CD14-positive monocyte (primary cell): ENCODE measurements at regions not wholly inside any gene's neighbourhood (a gene's known extent, or its start where the extent isn't known, plus 50 kb on each side); places are given as distances from the start of the nearest gene placed in this dataset.

Experiments
- DNase-seq, 3 donors: peaks; one replicate each; pipeline ENCODE4 v3.0.0-alpha.2; 2011 to 2022
- H2AFZ ChIP-seq: 2 replicates; pipeline ENCODE4 v1.6.0; 2012; ENCODE audit warnings: mild to moderate bottlenecking, low read depth, low read length, inconsistent platforms; ENCODE audit not compliant: insufficient read depth, poor library complexity, severe bottlenecking
- H3K27ac ChIP-seq, 2 donors: 1 replicate in 1 of 2; 2 replicates in 1 of 2; pipeline ENCODE4 v1.5.1; 2012 to 2013; ENCODE audit warnings: low read length in 2 of 2, control low read depth in 1 of 2, inconsistent platforms in 1 of 2, low read depth in 1 of 2, mild to moderate bottlenecking in 1 of 2
- H3K27me3 ChIP-seq, 2 donors: one replicate each; pipeline versions ENCODE4 v1.6.0 to v1.6.1; 2011 to 2013; ENCODE audit warnings: low read length in 2 of 2; ENCODE audit not compliant: control insufficient read depth in 2 of 2, insufficient read depth in 2 of 2
- H3K36me3 ChIP-seq, 2 donors: replicated peaks in 1 of 2; 1 replicate in 1 of 2; 2 replicates in 1 of 2; pipeline versions ENCODE4 v1.5.1 to v1.6.1; 2012 to 2013; ENCODE audit warnings: low read length in 2 of 2, control low read depth in 1 of 2, inconsistent platforms in 1 of 2, mild to moderate bottlenecking in 1 of 2; ENCODE audit not compliant: insufficient read depth in 2 of 2, control insufficient read depth in 1 of 2
- H3K4me1 ChIP-seq, 2 donors: 1 replicate in 1 of 2; 2 replicates in 1 of 2; pipeline versions ENCODE4 v1.5.1 to v1.6.1; 2012 to 2013; ENCODE audit warnings: low read length in 2 of 2, control low read depth in 1 of 2, inconsistent platforms in 1 of 2, mild to moderate bottlenecking in 1 of 2, moderate library complexity in 1 of 2; ENCODE audit not compliant: insufficient read depth in 2 of 2, control insufficient read depth in 1 of 2
- H3K4me2 ChIP-seq: replicated peaks from 2 replicates; pipeline ENCODE3; 2012; ENCODE audit warnings: low read length, moderate library complexity, mild to moderate bottlenecking; ENCODE audit not compliant: poor library complexity, severe bottlenecking; ENCODE audit errors: extremely low read depth
- H3K4me3 ChIP-seq, 3 experiments: fragments of 200-600 bp in 1 of 3; sonication (generic) in 1 of 3; replicated peaks in 1 of 3; 1 replicate in 2 of 3; 2 replicates in 1 of 3; pipeline ENCODE4 v1.5.1; 2011 to 2013; ENCODE audit warnings: low read length in 3 of 3, mild to moderate bottlenecking in 3 of 3, control low read depth in 2 of 3, low read depth in 2 of 3, inconsistent platforms in 1 of 3, moderate library complexity in 1 of 3
- H3K79me2 ChIP-seq: 2 replicates; pipeline ENCODE4 v1.6.0; 2012; ENCODE audit warnings: mild to moderate bottlenecking, control low read depth, inconsistent platforms, low read length, moderate library complexity; ENCODE audit not compliant: insufficient read depth
- H3K9ac ChIP-seq: 2 replicates; pipeline ENCODE4 v1.6.0; 2017; ENCODE audit warnings: low read length, mild to moderate bottlenecking; ENCODE audit not compliant: insufficient read depth, poor library complexity, severe bottlenecking
- H3K9me3 ChIP-seq, 2 donors: replicated peaks in 1 of 2; 1 replicate in 1 of 2; 2 replicates in 1 of 2; pipeline versions ENCODE4 v1.5.1 to v1.6.1; 2012 to 2013; ENCODE audit warnings: low read length in 2 of 2, control low read depth in 1 of 2; ENCODE audit not compliant: control insufficient read depth in 1 of 2, insufficient read depth in 1 of 2
- H4K20me1 ChIP-seq: 2 replicates; pipeline ENCODE4 v1.6.0; 2012; ENCODE audit warnings: mild to moderate bottlenecking, low read length, control low read depth, moderate library complexity; ENCODE audit not compliant: insufficient read depth
- H3K27ac Mint-ChIP-seq, 7 donors: one replicate each; pipeline ENCODE4 v1.8.0; 2020; ENCODE audit warnings: mild to moderate bottlenecking in 7 of 7, mixed read lengths in 7 of 7, moderate library complexity in 6 of 7, inconsistent platforms in 2 of 7
- H3K27me3 Mint-ChIP-seq, 3 donors: one replicate each; pipeline ENCODE4 v1.8.0; 2021 to 2022; ENCODE audit warnings: low read depth in 3 of 3, mild to moderate bottlenecking in 3 of 3, mixed read lengths in 3 of 3, moderate library complexity in 3 of 3, inconsistent platforms in 1 of 3
- H3K36me3 Mint-ChIP-seq, 2 donors: one replicate each; pipeline ENCODE4 v1.8.0; 2020; ENCODE audit warnings: mixed read lengths in 2 of 2, inconsistent platforms in 1 of 2, mild to moderate bottlenecking in 1 of 2
- H3K4me1 Mint-ChIP-seq: one replicate; pipeline ENCODE4 v1.8.0; 2020; ENCODE audit warnings: mild to moderate bottlenecking, mixed read lengths
- H3K4me3 Mint-ChIP-seq, 2 donors: one replicate each; pipeline ENCODE4 v1.8.0; 2020; ENCODE audit warnings: mild to moderate bottlenecking in 2 of 2, mixed read lengths in 2 of 2, moderate library complexity in 1 of 2
- H3K9me3 Mint-ChIP-seq, 7 donors: one replicate each; pipeline ENCODE4 v1.8.0; 2020 to 2022; ENCODE audit warnings: mixed read lengths in 7 of 7, mild to moderate bottlenecking in 6 of 7, moderate library complexity in 6 of 7, inconsistent platforms in 2 of 7
- CTCF ChIP-seq: fragments of 200-600 bp; IDR thresholded peaks from one replicate; pipeline ENCODE4 v1.8.0; 2022; ENCODE audit warnings: antibody characterized with exemption, mild to moderate bottlenecking
- WGBS: methylation state at CpG from one replicate; pipeline ENCODE4 v1.1.5; 2013; ENCODE audit warnings: missing lambda C conversion rate; ENCODE audit not compliant: insufficient coverage; 5-methylcytosine and 5-hydroxymethylcytosine counted together
- intact Hi-C, 2 donors: fragments of 100-400 bp; cut with micrococcal nuclease; formaldehyde crosslinking; loops; one replicate each; pipeline versions ENCODE4 v1.15.0 to v1.15.1; 2023

- Histone ChIP-seq H3K4me1 (no peaks in the 10 kb centered on the region), H3K4me2 (no peak overlapping the region), H3K27ac (no peak overlapping the region), H3K9me3 (peaks cover 48% of the 10 kb centered on the region in 2 donors), H4K20me1 (no peaks in the 10 kb centered on the region), H3K4me3 (no peak overlapping the region), H2AFZ (no peak overlapping the region), H3K36me3 (peaks cover 0 to 8% of the 10 kb centered on the region in 2 donors), H3K9ac (no peak overlapping the region), H3K79me2 (no peaks in the 10 kb centered on the region), H3K27me3 (no peaks in the 10 kb centered on the region)
- no peak overlapping the region for H3K27ac Mint-ChIP-seq
- intact Hi-C loops, result no loop called here
- DNase-seq, result no peak
- TF ChIP-seq CTCF, result no peak
- WGBS, result 0% methylated on average over 1 of the region's 1 CpG
- no peaks in the 10 kb centered on the region for H3K36me3 Mint-ChIP-seq
- peaks cover 3 to 5% (median 4%) of the 10 kb centered on the region in 3 donors for H3K27me3 Mint-ChIP-seq
- H3K4me3 Mint-ChIP-seq, result no peak overlapping the region
- H3K4me1 Mint-ChIP-seq, result peaks cover 4% of the 10 kb centered on the region
- H3K9me3 Mint-ChIP-seq, result peaks cover 30 to 65% (median 46%) of the 10 kb centered on the region in 7 donors
Measured at GRCh38 chr4:4789462-4789861, 70.0 kb upstream of the MSX1 start.

- no peak overlapping the region for H3K27ac Mint-ChIP-seq
- Histone ChIP-seq H4K20me1 (no peaks in the 10 kb centered on the region), H3K27me3 (no peaks in the 10 kb centered on the region), H3K27ac (no peak overlapping the region), H3K4me2 (no peak overlapping the region), H3K4me1 (no peaks in the 10 kb centered on the region), H3K9ac (no peak overlapping the region), H3K79me2 (no peaks in the 10 kb centered on the region), H2AFZ (no peak overlapping the region), H3K4me3 (peak overlapping the region in 1 of 3 experiments; percentile 3), H3K36me3 (peaks cover 0 to 8% of the 10 kb centered on the region in 2 donors), H3K9me3 (peaks cover 48% of the 10 kb centered on the region in 2 donors)
- no peak for DNase-seq
- intact Hi-C loops, result no loop called here
- no peak for TF ChIP-seq CTCF
- no peaks in the 10 kb centered on the region for H3K36me3 Mint-ChIP-seq
- peaks cover 4% of the 10 kb centered on the region for H3K4me1 Mint-ChIP-seq
- peaks cover 3 to 5% (median 4%) of the 10 kb centered on the region in 3 donors for H3K27me3 Mint-ChIP-seq
- H3K4me3 Mint-ChIP-seq, result no peak overlapping the region
- H3K9me3 Mint-ChIP-seq, result peaks cover 29 to 68% (median 45%) of the 10 kb centered on the region in 7 donors
Measured at GRCh38 chr4:4788573-4788972, 70.9 kb upstream of the MSX1 start.
